ENCODE measurements at regions not wholly inside any gene's neighbourhood (a gene's known extent, or its start where the extent isn't known, plus 50 kb on each side); places are given as distances from the start of the nearest gene placed in this dataset.

GRCh38 chr7:68682910-68683309 is 915.4 kb upstream of the AUTS2 start:
- Histone ChIP-seq H4K20me1 (ENCODE audit: insufficient read depth, low read length) (no peaks in the 10 kb centered on the region), H3K4me3 (ENCODE audit: low read length) (no peak overlapping the region), H3K36me3 (replicated peaks; ENCODE audit: low read depth, low read length) (no peaks in the 10 kb centered on the region), H3K79me2 (ENCODE audit: low read length) (no peaks in the 10 kb centered on the region), H3K4me1 (ENCODE audit: low read length) (no peaks in the 10 kb centered on the region), H3K27me3 (ENCODE audit: low read depth, low read length) (no peaks in the 10 kb centered on the region), H3K27ac (ENCODE audit: low read length) (no peak overlapping the region), H3K9me3 (ENCODE audit: insufficient read depth, low read length) (no peaks in the 10 kb centered on the region), H3K4me2 (ENCODE audit: low read length) (no peak overlapping the region), H3K9ac (ENCODE audit: low read length) (no peak overlapping the region), H2AFZ (ENCODE audit: low read depth, low read length) (no peak overlapping the region)
- TF ChIP-seq EZH2phosphoT487 (IDR thresholded peaks at IDR 0.05; ENCODE audit: low read depth): no peak
- TF ChIP-seq CTCF (IDR thresholded peaks at IDR 0.05; ENCODE audit: low read depth, low read length): no peak

- Histone ChIP-seq H3K4me2 (ENCODE audit: low read length) (no peak overlapping the region), H3K79me2 (ENCODE audit: low read length) (no peaks in the 10 kb centered on the region), H3K27ac (ENCODE audit: low read length) (no peak overlapping the region), H3K36me3 (replicated peaks; ENCODE audit: low read depth, low read length) (no peaks in the 10 kb centered on the region), H4K20me1 (ENCODE audit: insufficient read depth, low read length) (no peaks in the 10 kb centered on the region), H2AFZ (ENCODE audit: low read depth, low read length) (no peak overlapping the region), H3K4me3 (ENCODE audit: low read length) (no peak overlapping the region), H3K9me3 (ENCODE audit: insufficient read depth, low read length) (no peaks in the 10 kb centered on the region), H3K9ac (ENCODE audit: low read length) (no peak overlapping the region), H3K4me1 (ENCODE audit: low read length) (no peaks in the 10 kb centered on the region), H3K27me3 (ENCODE audit: low read depth, low read length) (no peaks in the 10 kb centered on the region)
- TF ChIP-seq CTCF (IDR thresholded peaks at IDR 0.05; ENCODE audit: low read depth, low read length) (no peak), EZH2phosphoT487 (IDR thresholded peaks at IDR 0.05; ENCODE audit: low read depth) (no peak)
These were observed 913.9 kb upstream of the AUTS2 start for GRCh38 chr7:68684246-68684839.

GRCh38 chr7:68684996-68685395 is 913.3 kb upstream of the AUTS2 start:
- H3K4me1 ChIP-seq (ENCODE audit: low read length): no peaks in the 10 kb centered on the region
- H3K27ac ChIP-seq (ENCODE audit: low read length): no peak overlapping the region
- no peak overlapping the region for H3K4me3 ChIP-seq (ENCODE audit: low read length)
- H3K9ac ChIP-seq (ENCODE audit: low read length): no peak overlapping the region
- no peaks in the 10 kb centered on the region for H4K20me1 ChIP-seq (ENCODE audit: insufficient read depth, low read length)
- H2AFZ ChIP-seq (ENCODE audit: low read depth, low read length): no peak overlapping the region
- H3K79me2 ChIP-seq (ENCODE audit: low read length): no peaks in the 10 kb centered on the region
- TF ChIP-seq EZH2phosphoT487 (IDR thresholded peaks at IDR 0.05; ENCODE audit: low read depth) (no peak), CTCF (IDR thresholded peaks at IDR 0.05; ENCODE audit: low read depth, low read length) (no peak)
- no peak overlapping the region for H3K4me2 ChIP-seq (ENCODE audit: low read length)
- H3K9me3 ChIP-seq (ENCODE audit: insufficient read depth, low read length): no peaks in the 10 kb centered on the region
- no peaks in the 10 kb centered on the region for H3K27me3 ChIP-seq (ENCODE audit: low read depth, low read length)
- no peaks in the 10 kb centered on the region for H3K36me3 ChIP-seq (replicated peaks; ENCODE audit: low read depth, low read length)

GRCh38 chr7:68688416-68689086 is 909.7 kb upstream of the AUTS2 start:
- Histone ChIP-seq H3K79me2 (ENCODE audit: low read length) (no peaks in the 10 kb centered on the region), H3K9me3 (ENCODE audit: insufficient read depth, low read length) (no peaks in the 10 kb centered on the region), H3K4me1 (ENCODE audit: low read length) (no peaks in the 10 kb centered on the region), H3K4me2 (ENCODE audit: low read length) (no peak overlapping the region), H4K20me1 (ENCODE audit: insufficient read depth, low read length) (no peaks in the 10 kb centered on the region), H3K36me3 (replicated peaks; ENCODE audit: low read depth, low read length) (no peaks in the 10 kb centered on the region), H3K9ac (ENCODE audit: low read length) (no peak overlapping the region), H3K4me3 (ENCODE audit: low read length) (no peak overlapping the region), H3K27ac (ENCODE audit: low read length) (no peak overlapping the region), H2AFZ (ENCODE audit: low read depth, low read length) (no peak overlapping the region), H3K27me3 (ENCODE audit: low read depth, low read length) (no peaks in the 10 kb centered on the region)
- TF ChIP-seq EZH2phosphoT487 (IDR thresholded peaks at IDR 0.05; ENCODE audit: low read depth) (no peak), CTCF (IDR thresholded peaks at IDR 0.05; ENCODE audit: low read depth, low read length) (no peak)

All from OCI-LY3 (cell line).